Keratinocyte (primary cell): ENCODE measurements at regions not wholly inside any gene's neighbourhood (a gene's known extent, or its start where the extent isn't known, plus 50 kb on each side); places are given as distances from the start of the nearest gene placed in this dataset.

Experiments used
- CTCF ChIP-seq, 3 experiments: IDR thresholded peaks in 1 of 3; conservative IDR thresholded peaks in 1 of 3; optimal IDR thresholded peaks in 1 of 3; 2 replicates in 2 of 3; 3 replicates in 1 of 3; pipeline versions ENCODE3 to v1.5.1; 2011; ENCODE audit warnings: low read length in 3 of 3, mild to moderate bottlenecking in 3 of 3, moderate library complexity in 2 of 3, control low read depth in 1 of 3, inconsistent platforms in 1 of 3; ENCODE audit not compliant: insufficient read depth in 2 of 3; ENCODE audit errors: extremely low read depth in 1 of 3
- EZH2 ChIP-seq: IDR thresholded peaks from one replicate; pipeline ENCODE4 v1.6.1; 2012; ENCODE audit warnings: inconsistent platforms, mild to moderate bottlenecking, low read length, moderate library complexity

GRCh38 chr20:40294175-40294574 lies 394.9 kb downstream of the MAFB start:
- TF ChIP-seq CTCF (optimal IDR thresholded peaks at IDR 0.05 in 1 of 3, IDR thresholded peaks at IDR 0.05 in 1 of 3, conservative IDR thresholded peaks at IDR 0.05 in 1 of 3; ENCODE audit: extremely low read depth in 1 of 3, insufficient read depth in 2 of 3, low read length in 3 of 3) (no peak), EZH2 (no peak)
